ENCODE measurements at regions not wholly inside any gene's neighbourhood (a gene's known extent, or its start where the extent isn't known, plus 50 kb on each side); places are given as distances from the start of the nearest gene placed in this dataset.

- TF ChIP-seq CTCF (conservative IDR thresholded peaks at IDR 0.05; ENCODE audit: low read depth, low read length) (no peak), EZH2 (IDR thresholded peaks at IDR 0.05; ENCODE audit: low read length, unreplicated experiment) (no peak), EZH2phosphoT487 (IDR thresholded peaks at IDR 0.05; ENCODE audit: borderline replicate concordance, low read length) (no peak)
These were observed 594.4 kb upstream of the VSTM2A start for GRCh38 chr7:53947732-53948131.
